Transverse colon (tissue), 4 donors: ENCODE measurements at regions not wholly inside any gene's neighbourhood (a gene's known extent, or its start where the extent isn't known, plus 50 kb on each side); places are given as distances from the start of the nearest gene placed in this dataset.

Source experiments
- EP300 ChIP-seq: sonication (generic); formaldehyde crosslinking; IDR thresholded peaks from one replicate; pipeline ENCODE4 v1.6.1; 2017; ENCODE audit warnings: antibody characterized with exemption, low read depth
- POLR2A ChIP-seq: fragments of 450-650 bp; IDR thresholded peaks from one replicate; pipeline ENCODE4 v1.6.1; 2016; ENCODE audit warnings: antibody characterized with exemption, mild to moderate bottlenecking, moderate library complexity
- POLR2AphosphoS5 ChIP-seq, 3 donors: sonication (generic); formaldehyde crosslinking; IDR thresholded peaks; one replicate each; pipeline ENCODE4 v1.6.1; 2016; ENCODE audit warnings: antibody characterized with exemption in 3 of 3
- TF ChIP-seq, protein P1 (sequence below), 5 experiments: fragments of 200-600 bp in 3 of 5; fragments of 450-650 bp in 2 of 5; sonication (generic) in 3 of 5; IDR thresholded peaks; 1 replicate in 2 of 5; 2 replicates in 3 of 5; pipeline ENCODE4 v1.5.1; 2016 to 2017; ENCODE audit warnings: antibody characterized with exemption in 5 of 5, inconsistent platforms in 3 of 5, mild to moderate bottlenecking in 2 of 5, moderate library complexity in 1 of 5

DNA sequence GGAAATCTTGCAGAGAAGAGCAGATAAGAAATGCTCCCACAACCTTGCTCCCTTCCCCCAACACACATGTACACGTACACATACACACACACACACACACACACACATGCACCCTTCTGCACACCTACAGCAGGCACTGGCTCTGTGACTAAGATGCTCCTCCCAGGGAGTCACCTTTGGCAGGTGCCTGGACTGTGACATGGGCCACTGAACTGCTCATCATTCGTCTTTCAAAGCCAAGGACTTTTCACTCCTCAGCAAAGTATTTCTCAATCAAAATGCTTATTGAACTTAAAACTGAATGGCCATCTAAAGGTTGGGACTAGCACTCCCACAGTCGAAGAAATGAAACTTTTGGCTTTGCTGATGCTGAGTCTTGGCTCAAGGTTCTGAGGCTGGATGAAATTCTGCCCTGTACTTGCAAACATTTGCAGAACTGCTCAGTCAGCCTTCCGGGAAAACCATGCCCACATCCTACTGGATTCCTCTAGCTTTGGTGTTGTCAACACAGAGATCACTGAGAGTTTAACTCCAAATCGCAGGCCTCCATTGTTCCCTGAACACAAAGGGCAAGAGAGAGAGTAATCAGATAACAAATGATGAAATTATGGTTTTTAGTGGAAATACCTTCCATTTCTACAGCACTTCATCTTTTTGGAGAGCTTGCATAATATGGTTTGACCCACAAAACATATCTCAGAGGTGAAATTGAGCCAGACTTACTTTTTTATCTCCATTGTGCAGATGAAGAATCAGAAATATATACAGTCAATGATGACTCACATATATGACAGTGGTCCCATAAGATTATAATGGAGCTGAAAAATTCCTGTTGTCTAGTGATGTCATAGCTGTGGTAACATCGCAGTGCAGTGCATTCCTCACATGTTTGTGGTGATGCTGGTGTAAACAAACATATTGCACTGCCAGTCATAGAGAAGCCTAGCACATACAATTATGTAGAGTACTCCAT, 72.4 kb upstream of the BCAR3 start:
- TF ChIP-seq, protein P1, sequence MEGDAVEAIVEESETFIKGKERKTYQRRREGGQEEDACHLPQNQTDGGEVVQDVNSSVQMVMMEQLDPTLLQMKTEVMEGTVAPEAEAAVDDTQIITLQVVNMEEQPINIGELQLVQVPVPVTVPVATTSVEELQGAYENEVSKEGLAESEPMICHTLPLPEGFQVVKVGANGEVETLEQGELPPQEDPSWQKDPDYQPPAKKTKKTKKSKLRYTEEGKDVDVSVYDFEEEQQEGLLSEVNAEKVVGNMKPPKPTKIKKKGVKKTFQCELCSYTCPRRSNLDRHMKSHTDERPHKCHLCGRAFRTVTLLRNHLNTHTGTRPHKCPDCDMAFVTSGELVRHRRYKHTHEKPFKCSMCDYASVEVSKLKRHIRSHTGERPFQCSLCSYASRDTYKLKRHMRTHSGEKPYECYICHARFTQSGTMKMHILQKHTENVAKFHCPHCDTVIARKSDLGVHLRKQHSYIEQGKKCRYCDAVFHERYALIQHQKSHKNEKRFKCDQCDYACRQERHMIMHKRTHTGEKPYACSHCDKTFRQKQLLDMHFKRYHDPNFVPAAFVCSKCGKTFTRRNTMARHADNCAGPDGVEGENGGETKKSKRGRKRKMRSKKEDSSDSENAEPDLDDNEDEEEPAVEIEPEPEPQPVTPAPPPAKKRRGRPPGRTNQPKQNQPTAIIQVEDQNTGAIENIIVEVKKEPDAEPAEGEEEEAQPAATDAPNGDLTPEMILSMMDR (IDR thresholded peaks at IDR 0.05): no peak
- TF ChIP-seq POLR2A: no peak
- TF ChIP-seq POLR2AphosphoS5 (IDR thresholded peaks at IDR 0.05): no peak
- TF ChIP-seq EP300: no peak
